SK-N-MC (cell line): ENCODE measurements at regions not wholly inside any gene's neighbourhood (a gene's known extent, or its start where the extent isn't known, plus 50 kb on each side); places are given as distances from the start of the nearest gene placed in this dataset.
"Not testable (repeated sequence)": the region's sequence is repeated elsewhere in the genome, so short reads cannot be mapped to it uniquely, and the experiment has no call there.

ENCODE experiments used
- DNase-seq: peaks from one replicate; pipeline ENCODE4 v3.0.0-alpha.2; 2011; ENCODE audit warnings: low read depth, low spot score
- H3K27ac ChIP-seq: fragments of 200-600 bp; sonication (generic); 2 replicates; pipeline ENCODE4 v1.5.1; 2016; ENCODE audit warnings: mixed run types
- H3K36me3 ChIP-seq: fragments of 200-600 bp; sonication (generic); 2 replicates; pipeline ENCODE4 v1.6.1; 2017; ENCODE audit warnings: antibody characterized with exemption, low read length, mixed read lengths; ENCODE audit not compliant: insufficient read depth
- H3K4me3 ChIP-seq: fragments of 200-600 bp; sonication (generic); 2 replicates; pipeline ENCODE4 v1.5.1; 2016
- H3K9ac ChIP-seq: fragments of 200-600 bp; sonication (generic); 2 replicates; pipeline ENCODE4 v1.8.0; 2017; ENCODE audit warnings: mixed run types, mixed read lengths; ENCODE audit not compliant: insufficient read length
- H3K9me3 ChIP-seq: fragments of 200-600 bp; sonication (generic); 2 replicates; pipeline ENCODE4 v1.6.1; 2017; ENCODE audit warnings: low read depth, mild to moderate bottlenecking, antibody characterized with exemption, low read length, moderate library complexity, mixed read lengths
- EZH2 ChIP-seq: fragments of 200-600 bp; sonication (generic); IDR thresholded peaks from one replicate; pipeline ENCODE4 v1.6.1; 2017; ENCODE audit warnings: antibody characterized with exemption
- FOXP2 ChIP-seq: optimal IDR thresholded peaks from 2 replicates; pipeline ENCODE3; 2011; ENCODE audit warnings: mild to moderate bottlenecking, moderate library complexity; ENCODE audit not compliant: insufficient read depth; ENCODE audit errors: extremely low read length, control extremely low read depth
- POLR2AphosphoS5 ChIP-seq: IDR thresholded peaks from 2 replicates; pipeline ENCODE4 v1.6.1; 2012; ENCODE audit warnings: mild to moderate bottlenecking, low read depth, low read length, borderline replicate concordance

DNA sequence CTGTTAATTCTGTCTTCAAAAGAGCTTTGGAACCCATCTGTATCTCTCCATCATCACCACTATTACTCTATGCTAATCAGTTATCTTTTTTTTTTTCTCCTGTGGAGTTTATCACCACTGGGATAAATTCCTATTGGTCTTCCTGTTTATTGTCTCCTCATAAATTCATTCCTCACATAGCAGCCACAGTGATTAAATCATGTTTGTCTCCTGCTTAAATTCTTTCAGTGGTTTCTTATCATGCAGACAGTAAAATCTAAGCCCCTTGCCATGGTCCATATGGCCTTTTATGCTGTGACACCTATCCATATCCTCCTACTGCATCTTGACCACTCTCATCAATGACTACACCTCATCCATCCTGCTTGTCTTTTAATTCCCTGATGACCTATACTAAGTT, 239.8 kb upstream of the ZEB2 start:
- no peak overlapping the region for H3K4me3 ChIP-seq
- no peak overlapping the region for H3K27ac ChIP-seq
- TF ChIP-seq POLR2AphosphoS5: no peak
- TF ChIP-seq FOXP2: no peak
- TF ChIP-seq EZH2: no peak
- DNase-seq: no peak
- no peaks in the 10 kb centered on the region for H3K36me3 ChIP-seq
- H3K9ac ChIP-seq: no peak overlapping the region
- no peaks in the 10 kb centered on the region for H3K9me3 ChIP-seq

- DNase-seq, H3K27ac ChIP-seq, H3K9me3 ChIP-seq: not testable (repeated sequence)
Observed at GRCh38 chr2:144758196-144758595, 238.3 kb upstream of the ZEB2 start.

DNA sequence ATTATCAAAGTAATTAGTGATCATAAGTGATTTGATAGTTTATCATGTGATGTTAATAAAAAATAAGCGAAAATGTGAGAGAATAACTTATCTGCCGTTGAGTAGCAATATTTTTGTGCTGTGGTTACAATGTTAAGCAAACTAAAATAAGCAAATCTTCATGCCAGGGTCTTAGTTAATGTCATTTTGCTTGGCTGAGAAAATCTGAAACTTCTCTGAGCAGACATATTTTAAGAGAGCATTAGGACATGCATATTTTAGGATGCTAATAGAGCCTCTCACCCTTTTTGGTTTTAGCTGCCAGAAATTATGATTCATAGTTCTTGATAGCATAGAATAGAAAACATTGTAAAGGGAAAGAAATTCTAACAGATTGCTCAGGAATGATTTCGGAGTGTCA, 233.5 kb upstream of the ZEB2 start:
- H3K9ac ChIP-seq: no peak overlapping the region
- TF ChIP-seq EZH2: no peak
- TF ChIP-seq POLR2AphosphoS5: no peak
- no peak for TF ChIP-seq FOXP2
- H3K27ac ChIP-seq: no peak overlapping the region
- peaks cover 6% of the 10 kb centered on the region; the same call in 1 of the 2 replicates for H3K9me3 ChIP-seq
- H3K36me3 ChIP-seq: no peaks in the 10 kb centered on the region; the same call in 1 of the 2 replicates
- H3K4me3 ChIP-seq: no peak overlapping the region
- no peak for DNase-seq

More at GRCh38 chr2:144758196-144758595, 238.3 kb upstream of the ZEB2 start:
- H3K4me3 ChIP-seq, H3K36me3 ChIP-seq, H3K9ac ChIP-seq: not testable (repeated sequence)

DNA sequence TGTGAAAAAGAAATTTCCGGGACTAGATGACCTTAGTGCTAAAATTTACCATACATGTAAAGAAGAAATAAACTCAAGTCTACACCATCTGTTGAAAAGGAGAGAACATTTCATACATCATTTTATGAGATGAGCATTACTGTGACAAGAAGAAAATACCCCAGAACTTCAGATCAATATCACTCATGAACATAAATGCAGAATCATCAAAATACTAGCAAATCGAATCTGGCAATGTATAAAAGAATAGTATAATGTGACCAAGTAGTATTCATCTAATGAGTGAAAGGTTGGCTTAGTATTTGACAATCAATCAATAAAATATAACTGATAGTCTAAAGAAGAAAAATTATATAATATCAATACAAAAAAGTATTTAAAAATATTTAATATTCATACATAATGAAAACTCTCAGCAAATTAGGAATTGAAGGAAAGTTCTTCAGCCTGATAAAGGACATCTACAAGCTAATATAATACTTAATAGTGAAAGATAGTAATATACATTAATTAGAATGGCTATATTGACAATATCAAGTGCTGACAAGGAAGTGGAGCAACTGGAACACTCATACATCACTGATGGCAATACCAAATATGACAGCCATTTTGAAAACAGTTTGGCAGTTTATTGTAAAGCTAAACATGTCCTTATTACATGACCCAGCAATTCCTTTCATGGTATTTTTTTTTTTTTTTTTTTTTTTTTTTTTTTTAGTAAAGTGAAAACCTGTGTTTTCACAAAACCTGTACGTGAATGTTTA, 231.4 kb upstream of the ZEB2 start:
- no peaks in the 10 kb centered on the region; the same call in 1 of the 2 replicates for H3K36me3 ChIP-seq
- no peak overlapping the region for H3K9ac ChIP-seq
- no peak for DNase-seq
- peaks cover 8% of the 10 kb centered on the region; the same call in 1 of the 2 replicates for H3K9me3 ChIP-seq
- no peak overlapping the region for H3K4me3 ChIP-seq
- TF ChIP-seq FOXP2 (no peak), POLR2AphosphoS5 (no peak), EZH2 (no peak)
- H3K27ac ChIP-seq: no peak overlapping the region

GRCh38 chr2:144749188-144749587, 229.3 kb upstream of the ZEB2 start:
- DNase-seq: no peak
- Histone ChIP-seq H3K9me3 (peaks cover 8% of the 10 kb centered on the region; the same call in 1 of the 2 replicates), H3K27ac (no peak overlapping the region), H3K4me3 (no peak overlapping the region), H3K36me3 (no peaks in the 10 kb centered on the region; the same call in 1 of the 2 replicates), H3K9ac (no peak overlapping the region)
- TF ChIP-seq EZH2: no peak

- H3K9me3 ChIP-seq: peaks cover 8% of the 10 kb centered on the region; the same call in 1 of the 2 replicates
- no peak overlapping the region for H3K27ac ChIP-seq
- H3K36me3 ChIP-seq: no peaks in the 10 kb centered on the region; the same call in 1 of the 2 replicates
- no peak overlapping the region for H3K9ac ChIP-seq
- no peak for TF ChIP-seq EZH2
- TF ChIP-seq POLR2AphosphoS5: no peak
- TF ChIP-seq FOXP2: no peak
- no peak overlapping the region for H3K4me3 ChIP-seq
- no peak for DNase-seq
Observed at GRCh38 chr2:144748443-144748842, 228.5 kb upstream of the ZEB2 start.

- H3K9me3 ChIP-seq: peaks cover 8% of the 10 kb centered on the region; the same call in 1 of the 2 replicates
- no peak for DNase-seq
- TF ChIP-seq FOXP2 (no peak), EZH2 (no peak), POLR2AphosphoS5 (no peak)
Observed at GRCh38 chr2:144747571-144747970, 227.7 kb upstream of the ZEB2 start.

GRCh38 chr2:144745424-144745823, 225.5 kb upstream of the ZEB2 start:
- Histone ChIP-seq H3K9me3 (peaks cover 8% of the 10 kb centered on the region; the same call in 1 of the 2 replicates), H3K36me3 (no peaks in the 10 kb centered on the region; the same call in 1 of the 2 replicates), H3K9ac (no peak overlapping the region), H3K4me3 (no peak overlapping the region), H3K27ac (no peak overlapping the region)
- no peak for DNase-seq
- no peak for TF ChIP-seq FOXP2
- no peak for TF ChIP-seq POLR2AphosphoS5
- no peak for TF ChIP-seq EZH2

More at GRCh38 chr2:144747571-144747970, 227.7 kb upstream of the ZEB2 start:
- no peaks in the 10 kb centered on the region; the same call in 1 of the 2 replicates for H3K36me3 ChIP-seq
- H3K27ac ChIP-seq: no peak overlapping the region
- no peak overlapping the region for H3K9ac ChIP-seq
- H3K4me3 ChIP-seq: no peak overlapping the region

DNA sequence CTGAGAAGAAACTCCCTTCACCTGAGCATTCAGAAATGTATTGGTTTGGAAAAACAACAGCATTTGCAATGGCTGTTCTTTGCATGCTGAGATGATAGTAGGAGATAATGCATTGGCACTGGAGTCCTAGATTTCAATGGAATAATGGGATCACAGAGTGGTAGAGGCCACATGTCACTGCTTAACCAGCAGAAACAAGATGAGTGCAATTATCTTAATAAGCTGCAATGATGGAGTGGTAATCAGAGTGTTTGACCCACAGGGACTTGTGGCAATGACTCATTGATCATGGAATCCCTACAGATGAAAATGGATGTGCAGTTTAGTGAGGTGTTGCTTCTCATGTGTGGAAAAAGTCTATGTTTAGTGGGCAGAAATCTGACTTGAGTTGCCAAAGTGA, 218.8 kb upstream of the ZEB2 start:
- Histone ChIP-seq H3K9ac (no peak overlapping the region), H3K27ac (no peak overlapping the region), H3K9me3 (no peaks in the 10 kb centered on the region), H3K36me3 (no peaks in the 10 kb centered on the region), H3K4me3 (no peak overlapping the region)
- TF ChIP-seq FOXP2 (no peak), EZH2 (no peak), POLR2AphosphoS5 (no peak)
- DNase-seq: no peak
